NCI-H2029 treated with DMSO at 0.1 percent for 48 hours (cell line): ENCODE measurements at regions not wholly inside any gene's neighbourhood (a gene's known extent, or its start where the extent isn't known, plus 50 kb on each side); places are given as distances from the start of the nearest gene placed in this dataset.
"Not testable (repeated sequence)": the region's sequence is repeated elsewhere in the genome, so short reads cannot be mapped to it uniquely, and the experiment has no call there.

Experiments
- DNase-seq: peaks from one replicate; lab custom pipeline; 2025; lab: John Stamatoyannopoulos, UW

- no peak for DNase-seq
These were observed 247.3 kb downstream of the LPIN1 start for GRCh38 chr2:11993749-11994148.

DNA sequence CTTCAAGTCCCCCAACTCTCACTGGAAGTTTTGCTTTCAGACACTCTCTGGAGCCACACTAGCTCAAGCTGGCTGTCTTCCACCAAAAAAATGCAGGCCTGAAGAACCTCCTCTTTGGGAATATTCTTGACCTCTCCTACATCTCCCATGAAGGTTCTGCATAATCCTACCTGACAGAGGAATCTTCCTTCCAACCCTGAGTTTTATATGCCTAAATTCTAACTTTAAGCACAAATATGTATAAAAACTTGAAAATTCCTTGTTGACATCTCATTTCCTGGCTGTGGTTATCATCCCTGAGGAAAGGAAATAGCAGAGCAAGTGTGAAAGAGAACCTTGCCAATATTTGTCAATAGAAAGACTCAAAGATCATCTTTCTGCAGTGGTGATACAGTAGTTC, 249.0 kb downstream of the LPIN1 start:
- no peak for DNase-seq

- no peak for DNase-seq
These were observed 250.2 kb downstream of the LPIN1 start for GRCh38 chr2:11996618-11997017.

- DNase-seq = no peak
These were observed 250.7 kb downstream of the LPIN1 start for GRCh38 chr2:11997142-11997541.

- DNase-seq = no peak
These were observed 251.8 kb downstream of the LPIN1 start for GRCh38 chr2:11998218-11998617.

GRCh38 chr2:11998626-11999378, 252.4 kb downstream of the LPIN1 start:
- no peak for DNase-seq

DNA sequence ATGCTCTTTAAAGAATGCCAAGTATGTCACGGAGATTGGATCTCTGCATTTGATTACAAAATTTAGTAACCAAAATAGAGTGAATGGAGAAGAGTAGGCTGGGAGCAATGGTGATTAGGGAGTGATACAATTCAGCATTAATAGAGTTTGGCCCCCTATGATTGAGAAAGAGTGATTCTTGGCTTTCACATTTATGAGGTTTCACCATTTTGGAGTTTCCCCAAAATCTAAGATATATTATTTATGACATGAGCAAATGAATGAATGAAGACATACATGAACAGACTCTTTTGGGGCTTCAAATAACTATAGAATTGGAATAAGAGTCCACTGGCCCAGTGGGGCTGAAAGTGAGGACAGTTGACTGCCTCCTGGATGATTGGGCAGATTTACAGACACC, 255.2 kb downstream of the LPIN1 start:
- DNase-seq = no peak

GRCh38 chr2:12002215-12002614, 255.8 kb downstream of the LPIN1 start:
- DNase-seq = no peak

- DNase-seq = no peak
These were observed 258.3 kb downstream of the LPIN1 start for GRCh38 chr2:12004713-12005112.

- peak; percentile 24 for DNase-seq
These were observed 259.7 kb downstream of the LPIN1 start for GRCh38 chr2:12005886-12006681.

- no peak for DNase-seq
These were observed 260.4 kb downstream of the LPIN1 start for GRCh38 chr2:12006850-12007249.

GRCh38 chr2:12007282-12007681, 260.9 kb downstream of the LPIN1 start:
- no peak for DNase-seq

DNA sequence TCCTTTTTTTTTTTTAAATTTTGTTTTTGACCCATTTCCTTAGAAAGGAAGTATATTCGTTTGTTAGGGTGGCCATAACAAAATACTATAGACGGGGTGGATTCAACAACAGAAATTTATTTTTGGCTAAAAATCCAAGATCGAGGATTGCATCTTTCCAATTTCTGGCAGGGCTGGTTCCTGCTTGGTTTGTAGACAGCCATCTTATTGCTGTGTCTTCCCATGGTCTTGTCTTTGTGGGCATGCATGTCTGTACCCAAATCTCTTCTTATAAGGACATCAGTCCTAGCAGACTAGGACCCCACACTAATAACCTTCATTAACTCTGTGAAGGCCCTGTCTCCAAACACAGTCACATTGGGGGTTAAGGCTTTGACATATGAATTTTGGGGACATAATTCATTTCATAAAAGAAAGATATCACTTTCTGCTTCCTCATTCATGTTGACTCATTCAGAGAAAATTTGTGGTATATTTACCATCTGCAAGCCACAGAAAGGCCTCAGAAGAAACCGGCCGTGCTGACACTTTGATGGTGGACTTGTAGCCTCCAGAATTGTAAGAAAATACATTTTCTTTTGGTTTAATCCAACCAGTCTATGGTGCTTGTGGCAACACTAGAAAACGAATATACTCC, 262.1 kb downstream of the LPIN1 start:
- DNase-seq = no peak

DNA sequence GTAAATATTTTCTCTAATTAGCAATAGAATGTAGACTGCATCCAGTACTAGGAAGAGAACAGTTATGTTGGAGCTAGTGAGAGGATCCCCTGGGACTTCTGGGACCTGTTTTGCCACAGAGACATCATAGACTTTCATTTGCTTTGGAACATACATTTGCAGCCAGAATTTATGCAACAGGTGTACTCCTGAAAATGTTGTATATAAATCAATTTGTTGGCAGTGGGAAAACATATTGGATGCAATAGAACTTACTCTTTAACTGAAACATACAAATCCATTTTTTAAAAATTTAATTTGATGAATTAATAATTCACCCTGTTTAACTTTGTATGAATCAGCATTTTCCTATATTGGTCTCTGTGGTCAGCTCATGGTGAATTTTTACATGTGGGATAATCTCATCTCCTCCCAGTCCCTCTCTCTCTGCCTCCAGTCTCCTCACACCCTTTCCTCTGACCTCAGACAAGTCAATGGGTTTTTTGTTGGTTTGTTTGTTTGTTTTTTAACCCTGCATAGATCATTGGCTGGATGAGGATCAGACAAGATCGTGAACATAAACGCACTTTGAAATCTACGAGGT, 263.0 kb downstream of the LPIN1 start:
- no peak for DNase-seq

DNA sequence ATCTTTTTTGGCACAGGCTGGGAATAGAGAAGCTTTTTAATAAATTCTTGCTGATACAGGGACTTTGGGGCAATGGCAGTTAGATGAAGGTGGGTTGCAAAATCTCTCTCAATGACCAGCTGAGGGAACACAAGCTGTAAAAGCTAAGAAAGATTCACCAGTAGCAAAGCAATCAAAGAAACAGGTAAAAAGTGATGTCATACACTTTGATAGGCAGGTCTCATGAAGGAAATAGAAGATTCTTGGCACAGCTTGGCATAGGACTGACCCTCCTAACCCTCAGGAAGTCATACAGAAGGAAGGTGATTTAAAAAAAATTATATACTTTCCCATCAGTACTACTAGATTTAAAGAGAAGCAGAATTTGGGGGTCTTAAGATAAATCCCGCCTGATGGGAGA, 263.6 kb downstream of the LPIN1 start:
- no peak for DNase-seq

GRCh38 chr2:12010779-12011178, 264.3 kb downstream of the LPIN1 start:
- no peak for DNase-seq

DNA sequence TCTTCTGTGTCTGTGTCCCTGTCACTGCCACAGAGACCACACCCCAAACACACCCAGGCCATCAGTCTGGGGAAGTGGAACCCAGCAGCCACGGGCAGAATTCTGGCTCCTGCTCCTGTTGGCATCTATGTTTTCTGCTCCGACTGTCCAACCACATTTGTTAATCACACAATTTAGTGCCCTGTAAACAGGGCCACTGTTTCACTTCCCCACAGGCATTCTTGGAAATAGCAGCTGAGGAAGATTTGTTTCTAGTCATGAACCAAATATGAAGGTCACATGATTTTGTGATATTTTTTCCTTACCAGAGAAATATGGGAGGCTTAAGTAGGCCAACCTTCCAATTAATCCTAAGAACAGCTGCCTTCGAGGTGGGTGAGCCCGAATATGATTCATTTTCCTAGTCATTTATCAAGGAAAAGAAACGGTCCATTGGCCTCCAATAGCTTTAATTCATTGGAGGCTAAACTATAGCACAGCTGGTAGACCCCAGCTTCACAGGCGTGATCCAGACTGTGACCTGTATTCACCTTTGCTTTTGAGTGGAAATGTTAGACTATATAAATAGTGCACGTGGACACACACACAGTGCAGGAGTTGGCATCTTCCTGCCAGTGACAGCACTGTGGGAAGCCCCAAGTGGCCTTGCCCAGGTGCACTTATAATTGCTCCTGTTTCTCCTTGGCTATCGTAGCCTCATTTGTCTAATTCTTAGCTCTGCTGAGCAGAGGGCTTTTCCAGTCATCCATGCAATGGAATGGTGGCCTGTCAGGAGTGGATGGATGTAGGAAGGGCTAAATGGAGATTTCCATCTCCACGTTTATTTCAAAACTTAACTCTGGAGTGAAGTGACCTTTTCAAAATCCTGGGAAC, 267.9 kb downstream of the LPIN1 start:
- DNase-seq = peak; percentile 4

DNA sequence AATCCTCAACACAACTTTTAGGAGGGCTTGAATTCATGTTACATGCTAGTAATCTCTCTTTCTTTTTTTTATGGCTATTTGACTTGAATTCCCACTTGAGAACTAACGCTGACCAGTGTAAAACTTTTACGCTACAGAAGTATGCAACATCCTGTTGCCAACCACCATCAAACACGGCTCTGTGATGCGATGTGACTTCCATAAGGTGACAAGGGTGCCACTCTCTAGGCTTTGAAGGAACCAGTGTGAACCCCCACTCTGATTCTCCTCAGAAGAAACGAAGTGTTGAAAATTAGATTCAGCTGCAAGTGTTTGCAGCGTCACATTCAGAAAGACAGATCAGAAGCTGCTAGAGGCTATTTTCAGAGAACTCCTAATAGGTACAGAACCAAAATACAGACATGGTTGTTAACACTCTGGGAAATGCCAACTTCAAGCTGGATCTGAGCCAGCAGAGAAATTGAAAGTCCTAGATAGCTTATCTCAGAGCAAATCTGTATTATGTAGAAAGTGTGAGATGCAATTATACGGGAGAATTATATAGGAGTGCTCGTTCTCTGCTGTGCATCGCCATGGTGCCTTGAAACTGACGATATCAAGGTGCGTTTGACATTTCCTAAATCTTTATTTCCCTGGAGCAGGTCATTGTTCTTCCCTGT, 271.2 kb downstream of the LPIN1 start:
- no peak for DNase-seq

- not testable (repeated sequence) for DNase-seq
These were observed 272.3 kb downstream of the LPIN1 start for GRCh38 chr2:12018726-12019125.

- no peak for DNase-seq
These were observed 274.5 kb downstream of the LPIN1 start for GRCh38 chr2:12020833-12021469.
